ENCODE measurements at regions not wholly inside any gene's neighbourhood (a gene's known extent, or its start where the extent isn't known, plus 50 kb on each side); places are given as distances from the start of the nearest gene placed in this dataset.

- Histone ChIP-seq H3K4me2 (ENCODE audit: low read length, poor library complexity, severe bottlenecking) (no peak overlapping the region), H3K27me3 (ENCODE audit: control insufficient read depth in 1 of 2, insufficient read depth in 1 of 2, low read length in 2 of 2) (no peaks in the 10 kb centered on the region), H2BK120ac (ENCODE audit: low read depth, low read length) (no peak overlapping the region), H3K4ac (ENCODE audit: low read depth in 1 of 2, low read length in 2 of 2) (no peak overlapping the region), H3K79me1 (replicated peaks; ENCODE audit: low read length, poor library complexity, severe bottlenecking) (no peaks in the 10 kb centered on the region), H3K4me3 (ENCODE audit: insufficient read depth in 1 of 2, low read depth in 1 of 2, low read length in 2 of 2) (no peak overlapping the region), H3K9ac (ENCODE audit: low read length) (no peak overlapping the region), H3K4me1 (ENCODE audit: control insufficient read depth, insufficient read depth, low read depth, low read length) (no peaks in the 10 kb centered on the region), H2AK5ac (ENCODE audit: low read length, severe bottlenecking) (no peak overlapping the region), H2BK5ac (ENCODE audit: low read depth, low read length, poor library complexity, severe bottlenecking) (no peak overlapping the region), H4K91ac (ENCODE audit: low read length) (no peak overlapping the region), H2BK12ac (ENCODE audit: low read length in 2 of 2) (no peak overlapping the region), H3K23ac (ENCODE audit: low read length in 2 of 2) (no peak overlapping the region), H2AFZ (ENCODE audit: low read depth, low read length) (no peak overlapping the region), H3K27ac (ENCODE audit: low read length, poor library complexity, severe bottlenecking) (no peak overlapping the region), H3K14ac (ENCODE audit: low read length in 2 of 2) (no peak overlapping the region), H4K8ac (ENCODE audit: low read length) (no peak overlapping the region), H3K9me3 (ENCODE audit: control insufficient read depth, low read length) (no peaks in the 10 kb centered on the region), H3K18ac (ENCODE audit: low read depth in 1 of 2, low read length in 2 of 2) (no peak overlapping the region), H3K36me3 (ENCODE audit: control insufficient read depth in 1 of 2, insufficient read depth in 2 of 2, low read depth in 1 of 2, low read length in 2 of 2) (no peaks in the 10 kb centered on the region), H2BK15ac (ENCODE audit: low read depth, poor library complexity, severe bottlenecking) (no peak overlapping the region)
- WGBS = 82% methylated on average over 6 of the region's 7 CpGs
- no peak for DNase-seq
Measured at GRCh38 chr2:195602687-195603086, 54.3 kb upstream of the SLC39A10 start.

GRCh38 chr2:195601361-195601760 lies 55.7 kb upstream of the SLC39A10 start:
- no peak overlapping the region for H2AK5ac ChIP-seq (ENCODE audit: low read length, severe bottlenecking)
- no peak overlapping the region for H4K8ac ChIP-seq (ENCODE audit: low read length)
- H3K27me3 ChIP-seq (ENCODE audit: control insufficient read depth in 1 of 2, insufficient read depth in 1 of 2, low read length in 2 of 2) = no peaks in the 10 kb centered on the region
- no peaks in the 10 kb centered on the region for H3K79me1 ChIP-seq (replicated peaks; ENCODE audit: low read length, poor library complexity, severe bottlenecking)
- H3K23ac ChIP-seq (ENCODE audit: low read length in 2 of 2) = no peak overlapping the region
- H3K4ac ChIP-seq (ENCODE audit: low read depth in 1 of 2, low read length in 2 of 2) = no peak overlapping the region
- H2BK5ac ChIP-seq (ENCODE audit: low read depth, low read length, poor library complexity, severe bottlenecking) = no peak overlapping the region
- WGBS = 95% methylated on average over 5 of the region's 6 CpGs
- H3K9ac ChIP-seq (ENCODE audit: low read length) = no peak overlapping the region
- DNase-seq = no peak
- H3K27ac ChIP-seq (ENCODE audit: low read length, poor library complexity, severe bottlenecking) = no peak overlapping the region
- no peaks in the 10 kb centered on the region for H3K4me1 ChIP-seq (ENCODE audit: control insufficient read depth, insufficient read depth, low read depth, low read length)
- no peak overlapping the region for H2BK120ac ChIP-seq (ENCODE audit: low read depth, low read length)
- no peak overlapping the region for H2AFZ ChIP-seq (ENCODE audit: low read depth, low read length)
- no peak overlapping the region for H3K4me3 ChIP-seq (ENCODE audit: insufficient read depth in 1 of 2, low read depth in 1 of 2, low read length in 2 of 2)
- H3K18ac ChIP-seq (ENCODE audit: low read depth in 1 of 2, low read length in 2 of 2) = no peak overlapping the region
- no peak overlapping the region for H2BK15ac ChIP-seq (ENCODE audit: low read depth, poor library complexity, severe bottlenecking)
- no peaks in the 10 kb centered on the region for H3K36me3 ChIP-seq (ENCODE audit: control insufficient read depth in 1 of 2, insufficient read depth in 2 of 2, low read depth in 1 of 2, low read length in 2 of 2)
- no peak overlapping the region for H4K91ac ChIP-seq (ENCODE audit: low read length)
- H2BK12ac ChIP-seq (ENCODE audit: low read length in 2 of 2) = no peak overlapping the region
- no peak overlapping the region for H3K4me2 ChIP-seq (ENCODE audit: low read length, poor library complexity, severe bottlenecking)
- H3K14ac ChIP-seq (ENCODE audit: low read length in 2 of 2) = no peak overlapping the region
- H3K9me3 ChIP-seq (ENCODE audit: control insufficient read depth, low read length) = no peaks in the 10 kb centered on the region

GRCh38 chr2:195600778-195601177 lies 56.2 kb upstream of the SLC39A10 start:
- Histone ChIP-seq H3K23ac (ENCODE audit: low read length in 2 of 2) (no peak overlapping the region), H3K27me3 (ENCODE audit: control insufficient read depth in 1 of 2, insufficient read depth in 1 of 2, low read length in 2 of 2) (no peaks in the 10 kb centered on the region), H2BK120ac (ENCODE audit: low read depth, low read length) (no peak overlapping the region)

GRCh38 chr2:195596840-195597239 lies 60.2 kb upstream of the SLC39A10 start:
- Histone ChIP-seq H3K9ac (ENCODE audit: low read length) (no peak overlapping the region), H4K91ac (ENCODE audit: low read length) (no peak overlapping the region), H4K8ac (ENCODE audit: low read length) (no peak overlapping the region), H3K18ac (ENCODE audit: low read depth in 1 of 2, low read length in 2 of 2) (no peak overlapping the region), H3K14ac (ENCODE audit: low read length in 2 of 2) (no peak overlapping the region), H3K9me3 (ENCODE audit: control insufficient read depth, low read length) (no peaks in the 10 kb centered on the region), H3K36me3 (ENCODE audit: control insufficient read depth in 1 of 2, insufficient read depth in 2 of 2, low read depth in 1 of 2, low read length in 2 of 2) (no peaks in the 10 kb centered on the region), H2AK5ac (ENCODE audit: low read length, severe bottlenecking) (no peak overlapping the region), H2BK12ac (ENCODE audit: low read length in 2 of 2) (no peak overlapping the region), H2AFZ (ENCODE audit: low read depth, low read length) (no peak overlapping the region), H3K4ac (ENCODE audit: low read depth in 1 of 2, low read length in 2 of 2) (no peak overlapping the region), H3K79me1 (replicated peaks; ENCODE audit: low read length, poor library complexity, severe bottlenecking) (no peaks in the 10 kb centered on the region), H2BK120ac (ENCODE audit: low read depth, low read length) (no peak overlapping the region), H2BK15ac (ENCODE audit: low read depth, poor library complexity, severe bottlenecking) (no peak overlapping the region), H3K4me1 (ENCODE audit: control insufficient read depth, insufficient read depth, low read depth, low read length) (no peaks in the 10 kb centered on the region), H2BK5ac (ENCODE audit: low read depth, low read length, poor library complexity, severe bottlenecking) (no peak overlapping the region), H3K4me3 (ENCODE audit: insufficient read depth in 1 of 2, low read depth in 1 of 2, low read length in 2 of 2) (no peak overlapping the region), H3K4me2 (ENCODE audit: low read length, poor library complexity, severe bottlenecking) (no peak overlapping the region), H3K27ac (ENCODE audit: low read length, poor library complexity, severe bottlenecking) (no peak overlapping the region), H3K27me3 (ENCODE audit: control insufficient read depth in 1 of 2, insufficient read depth in 1 of 2, low read length in 2 of 2) (no peaks in the 10 kb centered on the region), H3K23ac (ENCODE audit: low read length in 2 of 2) (no peak overlapping the region)
- no peak for DNase-seq
- 96% methylated on average over 3 of the region's 3 CpGs for WGBS

More at GRCh38 chr2:195600778-195601177, 56.2 kb upstream of the SLC39A10 start:
- Histone ChIP-seq H2AFZ (ENCODE audit: low read depth, low read length) (no peak overlapping the region), H3K79me1 (replicated peaks; ENCODE audit: low read length, poor library complexity, severe bottlenecking) (no peaks in the 10 kb centered on the region), H2BK15ac (ENCODE audit: low read depth, poor library complexity, severe bottlenecking) (no peak overlapping the region), H3K4ac (ENCODE audit: low read depth in 1 of 2, low read length in 2 of 2) (no peak overlapping the region), H3K36me3 (ENCODE audit: control insufficient read depth in 1 of 2, insufficient read depth in 2 of 2, low read depth in 1 of 2, low read length in 2 of 2) (no peaks in the 10 kb centered on the region), H2AK5ac (ENCODE audit: low read length, severe bottlenecking) (no peak overlapping the region), H3K9me3 (ENCODE audit: control insufficient read depth, low read length) (no peaks in the 10 kb centered on the region), H3K27ac (ENCODE audit: low read length, poor library complexity, severe bottlenecking) (no peak overlapping the region), H2BK5ac (ENCODE audit: low read depth, low read length, poor library complexity, severe bottlenecking) (no peak overlapping the region), H4K91ac (ENCODE audit: low read length) (no peak overlapping the region), H3K14ac (ENCODE audit: low read length in 2 of 2) (no peak overlapping the region), H3K4me1 (ENCODE audit: control insufficient read depth, insufficient read depth, low read depth, low read length) (no peaks in the 10 kb centered on the region), H3K4me3 (ENCODE audit: insufficient read depth in 1 of 2, low read depth in 1 of 2, low read length in 2 of 2) (no peak overlapping the region), H4K8ac (ENCODE audit: low read length) (no peak overlapping the region), H2BK12ac (ENCODE audit: low read length in 2 of 2) (no peak overlapping the region), H3K4me2 (ENCODE audit: low read length, poor library complexity, severe bottlenecking) (no peak overlapping the region), H3K18ac (ENCODE audit: low read depth in 1 of 2, low read length in 2 of 2) (no peak overlapping the region), H3K9ac (ENCODE audit: low read length) (no peak overlapping the region)
- no peak for DNase-seq
